Liver (tissue), 8 donors: ENCODE measurements at regions not wholly inside any gene's neighbourhood (a gene's known extent, or its start where the extent isn't known, plus 50 kb on each side); places are given as distances from the start of the nearest gene placed in this dataset.
A peak's percentile ranks its signal among the peaks of the same experiment; 100 is the strongest.

Experiments used
- DNase-seq: peaks from one replicate; pipeline ENCODE4 v3.0.0-alpha.2; 2017; ENCODE audit warnings: low spot score
- H3K27ac ChIP-seq, 2 donors: one replicate each; pipeline ENCODE4 v1.7.0; 2013; ENCODE audit warnings: inconsistent platforms in 2 of 2, low read length in 2 of 2, control low read depth in 1 of 2, low read depth in 1 of 2, mild to moderate bottlenecking in 1 of 2
- H3K27me3 ChIP-seq, 4 donors: one replicate each; pipeline versions ENCODE4 v1.6.1 to v1.7.0; 2013; ENCODE audit warnings: low read length in 3 of 4, inconsistent platforms in 1 of 4, mild to moderate bottlenecking in 1 of 4, moderate library complexity in 1 of 4; ENCODE audit not compliant: control insufficient read depth in 4 of 4, insufficient read depth in 4 of 4
- H3K36me3 ChIP-seq, 4 donors: one replicate each; pipeline versions ENCODE4 v1.6.1 to v1.7.0; 2013; ENCODE audit warnings: low read length in 3 of 4, mild to moderate bottlenecking in 3 of 4, low read depth in 1 of 4, moderate library complexity in 1 of 4; ENCODE audit not compliant: control insufficient read depth in 4 of 4, insufficient read depth in 3 of 4
- H3K4me1 ChIP-seq, 4 donors: one replicate each; pipeline versions ENCODE4 v1.6.1 to v1.7.0; 2013; ENCODE audit warnings: low read length in 3 of 4, mild to moderate bottlenecking in 3 of 4, moderate library complexity in 1 of 4; ENCODE audit not compliant: control insufficient read depth in 4 of 4, insufficient read depth in 4 of 4
- H3K4me3 ChIP-seq, 3 donors: one replicate each; pipeline versions ENCODE4 v1.6.1 to v1.7.0; 2013; ENCODE audit warnings: low read length in 3 of 3, control low read depth in 1 of 3, low read depth in 1 of 3, mild to moderate bottlenecking in 1 of 3
- H3K9ac ChIP-seq, 2 donors: one replicate each; pipeline ENCODE4 v1.7.0; 2013; ENCODE audit warnings: low read length in 2 of 2, mild to moderate bottlenecking in 2 of 2, moderate library complexity in 2 of 2, control low read depth in 1 of 2, low read depth in 1 of 2
- H3K9me3 ChIP-seq, 4 donors: one replicate each; pipeline versions ENCODE4 v1.6.1 to v1.7.0; 2013; ENCODE audit warnings: low read length in 3 of 4; ENCODE audit not compliant: control insufficient read depth in 4 of 4
- FOXA1 ChIP-seq: IDR thresholded peaks from 2 replicates; pipeline ENCODE4 v1.6.1; 2016; ENCODE audit warnings: antibody characterized with exemption
- FOXA2 ChIP-seq: IDR thresholded peaks from 2 replicates; pipeline ENCODE4 v1.6.1; 2016; ENCODE audit warnings: antibody characterized with exemption
- GABPA ChIP-seq, 2 donors: IDR thresholded peaks in 1 of 2; conservative IDR thresholded peaks in 1 of 2; 2 replicates each; pipeline ENCODE4 v1.6.1; 2016; ENCODE audit warnings: antibody characterized with exemption in 2 of 2, mild to moderate bottlenecking in 1 of 2, moderate library complexity in 1 of 2
- HNF4A ChIP-seq, 2 donors: conservative IDR thresholded peaks; 2 replicates each; pipeline ENCODE4 v1.6.1; 2016; ENCODE audit warnings: antibody characterized with exemption in 2 of 2, mild to moderate bottlenecking in 2 of 2
- HNF4G ChIP-seq: IDR thresholded peaks from 2 replicates; pipeline ENCODE4 v1.6.1; 2016; ENCODE audit warnings: antibody characterized with exemption
- JUND ChIP-seq, 2 donors: IDR thresholded peaks; 2 replicates each; pipeline ENCODE4 v1.6.1; 2016; ENCODE audit warnings: antibody characterized with exemption in 2 of 2
- NR2F2 ChIP-seq: IDR thresholded peaks from 2 replicates; pipeline ENCODE4 v1.6.1; 2016; ENCODE audit warnings: antibody characterized with exemption
- RAD21 ChIP-seq, 2 donors: IDR thresholded peaks; 2 replicates each; pipeline ENCODE4 v1.6.1; 2016; ENCODE audit warnings: antibody characterized with exemption in 2 of 2, mild to moderate bottlenecking in 2 of 2
- RXRA ChIP-seq, 2 donors: IDR thresholded peaks; 2 replicates each; pipeline ENCODE4 v1.6.1; 2017 to 2018; ENCODE audit warnings: antibody characterized with exemption in 2 of 2, mild to moderate bottlenecking in 1 of 2
- SP1 ChIP-seq: IDR thresholded peaks from 2 replicates; pipeline ENCODE4 v1.6.1; 2018; ENCODE audit warnings: antibody characterized with exemption, mild to moderate bottlenecking
- YY1 ChIP-seq: IDR thresholded peaks from 2 replicates; pipeline ENCODE4 v1.6.1; 2016; ENCODE audit warnings: antibody characterized with exemption, mild to moderate bottlenecking
- WGBS: extraction: QIAGEN DNeasy Blood & Tissue Kit; methylation state at CpG from one replicate; pipeline ENCODE4 v1.1.7; 2013; 5-methylcytosine and 5-hydroxymethylcytosine counted together
- TF ChIP-seq, protein P1 (sequence below): fragments of 150-350 bp; IDR thresholded peaks from 2 replicates; pipeline ENCODE4 v1.5.1; 2017; ENCODE audit warnings: improper control_type of control experiment, low read depth, low read length; ENCODE audit not compliant: missing input control
- TF ChIP-seq, protein P2 (sequence below): IDR thresholded peaks from 2 replicates; pipeline ENCODE4 v1.6.1; 2016; ENCODE audit warnings: antibody characterized with exemption, mild to moderate bottlenecking
- TF ChIP-seq, protein P3 (sequence below): IDR thresholded peaks from 2 replicates; pipeline ENCODE4 v1.6.1; 2016; ENCODE audit warnings: antibody characterized with exemption
- TF ChIP-seq, protein P4 (sequence below): IDR thresholded peaks from 2 replicates; pipeline ENCODE4 v1.6.1; 2016; ENCODE audit warnings: antibody characterized with exemption
- TF ChIP-seq, protein P5 (sequence below): IDR thresholded peaks from 2 replicates; pipeline ENCODE4 v1.6.1; 2016; ENCODE audit warnings: antibody characterized with exemption
- donor health status: healthy.
- donor health status: healthy.
- donor health status: healthy.
- donor health status: healthy.
- donor health status: healthy.

DNA sequence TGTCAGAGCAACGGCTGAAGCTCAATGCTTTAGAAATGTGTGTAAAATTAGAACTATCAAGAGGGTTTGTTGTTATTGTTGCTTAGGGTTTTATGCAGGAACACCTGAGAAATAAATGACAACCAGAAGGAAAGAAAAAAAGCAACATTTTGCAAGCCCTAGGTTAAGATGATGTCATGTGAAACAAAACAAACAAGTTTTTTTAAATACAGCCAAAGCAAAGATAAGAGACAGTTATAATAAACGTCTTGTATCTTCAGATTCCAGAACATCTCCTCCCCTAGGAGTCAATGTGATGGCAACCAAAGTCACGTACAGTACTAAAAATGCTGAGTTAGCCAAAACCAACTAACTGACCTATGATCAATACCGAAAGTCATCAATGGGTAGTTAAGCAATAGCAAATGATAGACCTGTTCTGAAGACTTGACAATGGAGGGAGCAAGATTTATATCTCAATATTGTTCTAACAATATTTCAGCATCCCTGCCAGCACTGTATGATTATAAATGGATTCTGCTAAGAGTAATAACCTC is 55.3 kb upstream of the NOCT start:
- Histone ChIP-seq H3K9me3 (no peaks in the 10 kb centered on the region), H3K36me3 (no peaks in the 10 kb centered on the region), H3K4me1 (peaks cover 2 to 8% (median 7%) of the 10 kb centered on the region in 4 donors), H3K9ac (no peak overlapping the region), H3K27ac (no peak overlapping the region), H3K27me3 (no peaks in the 10 kb centered on the region), H3K4me3 (no peak overlapping the region)
- TF ChIP-seq FOXA1 = no peak
- peak in 1 of 2 donors; percentile 5 for TF ChIP-seq RXRA (IDR thresholded peaks at IDR 0.05)
- TF ChIP-seq FOXA2 = peak; percentile 34
- TF ChIP-seq JUND (IDR thresholded peaks at IDR 0.05) = peak in 1 of 2 donors; percentile 17
- TF ChIP-seq, protein P1, sequence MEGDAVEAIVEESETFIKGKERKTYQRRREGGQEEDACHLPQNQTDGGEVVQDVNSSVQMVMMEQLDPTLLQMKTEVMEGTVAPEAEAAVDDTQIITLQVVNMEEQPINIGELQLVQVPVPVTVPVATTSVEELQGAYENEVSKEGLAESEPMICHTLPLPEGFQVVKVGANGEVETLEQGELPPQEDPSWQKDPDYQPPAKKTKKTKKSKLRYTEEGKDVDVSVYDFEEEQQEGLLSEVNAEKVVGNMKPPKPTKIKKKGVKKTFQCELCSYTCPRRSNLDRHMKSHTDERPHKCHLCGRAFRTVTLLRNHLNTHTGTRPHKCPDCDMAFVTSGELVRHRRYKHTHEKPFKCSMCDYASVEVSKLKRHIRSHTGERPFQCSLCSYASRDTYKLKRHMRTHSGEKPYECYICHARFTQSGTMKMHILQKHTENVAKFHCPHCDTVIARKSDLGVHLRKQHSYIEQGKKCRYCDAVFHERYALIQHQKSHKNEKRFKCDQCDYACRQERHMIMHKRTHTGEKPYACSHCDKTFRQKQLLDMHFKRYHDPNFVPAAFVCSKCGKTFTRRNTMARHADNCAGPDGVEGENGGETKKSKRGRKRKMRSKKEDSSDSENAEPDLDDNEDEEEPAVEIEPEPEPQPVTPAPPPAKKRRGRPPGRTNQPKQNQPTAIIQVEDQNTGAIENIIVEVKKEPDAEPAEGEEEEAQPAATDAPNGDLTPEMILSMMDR = no peak
- DNase-seq = no peak
- WGBS = 33% methylated on average over 4 of the region's 4 CpGs

DNA sequence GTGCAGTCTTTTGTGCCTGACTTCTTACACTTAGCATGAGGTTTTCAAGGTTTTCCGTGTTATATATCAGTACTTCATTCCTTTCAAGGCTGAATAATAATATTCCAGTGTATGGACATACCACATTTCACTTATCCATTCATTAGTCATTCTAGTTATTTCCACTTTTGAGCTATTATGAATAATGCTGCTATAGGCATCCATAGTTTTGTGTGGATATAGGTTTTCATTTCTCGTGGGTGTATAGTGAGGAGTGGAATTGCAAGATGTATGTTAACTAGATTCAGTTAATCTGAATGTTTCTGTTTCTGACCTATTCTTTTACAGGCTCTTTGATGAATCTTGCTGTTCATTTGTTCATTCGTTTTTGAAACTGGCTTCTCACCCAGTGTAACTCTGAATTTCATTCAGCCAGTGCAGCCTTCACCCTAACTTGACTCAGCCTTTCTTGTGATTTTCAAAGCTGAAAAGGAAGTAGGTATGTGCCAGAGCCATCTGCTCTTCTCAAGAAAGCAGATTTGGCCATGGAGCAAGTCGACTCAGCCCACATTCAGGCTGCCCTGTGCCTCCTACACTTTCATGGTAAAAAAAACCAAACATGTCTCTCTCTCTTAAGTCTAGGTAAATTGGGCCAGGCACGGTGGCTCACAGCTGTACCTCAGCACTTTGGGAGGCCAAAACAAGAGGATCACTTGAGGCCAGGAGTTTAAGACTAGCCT is 56.3 kb upstream of the NOCT start:
- no peaks in the 10 kb centered on the region for H3K36me3 ChIP-seq
- no peaks in the 10 kb centered on the region for H3K9me3 ChIP-seq
- H3K27me3 ChIP-seq = no peaks in the 10 kb centered on the region
- H3K27ac ChIP-seq = no peak overlapping the region
- H3K9ac ChIP-seq = no peak overlapping the region
- WGBS = 90% methylated on average over 5 of the region's 5 CpGs
- no peak for DNase-seq
- no peak overlapping the region for H3K4me3 ChIP-seq
- TF ChIP-seq, protein P2, sequence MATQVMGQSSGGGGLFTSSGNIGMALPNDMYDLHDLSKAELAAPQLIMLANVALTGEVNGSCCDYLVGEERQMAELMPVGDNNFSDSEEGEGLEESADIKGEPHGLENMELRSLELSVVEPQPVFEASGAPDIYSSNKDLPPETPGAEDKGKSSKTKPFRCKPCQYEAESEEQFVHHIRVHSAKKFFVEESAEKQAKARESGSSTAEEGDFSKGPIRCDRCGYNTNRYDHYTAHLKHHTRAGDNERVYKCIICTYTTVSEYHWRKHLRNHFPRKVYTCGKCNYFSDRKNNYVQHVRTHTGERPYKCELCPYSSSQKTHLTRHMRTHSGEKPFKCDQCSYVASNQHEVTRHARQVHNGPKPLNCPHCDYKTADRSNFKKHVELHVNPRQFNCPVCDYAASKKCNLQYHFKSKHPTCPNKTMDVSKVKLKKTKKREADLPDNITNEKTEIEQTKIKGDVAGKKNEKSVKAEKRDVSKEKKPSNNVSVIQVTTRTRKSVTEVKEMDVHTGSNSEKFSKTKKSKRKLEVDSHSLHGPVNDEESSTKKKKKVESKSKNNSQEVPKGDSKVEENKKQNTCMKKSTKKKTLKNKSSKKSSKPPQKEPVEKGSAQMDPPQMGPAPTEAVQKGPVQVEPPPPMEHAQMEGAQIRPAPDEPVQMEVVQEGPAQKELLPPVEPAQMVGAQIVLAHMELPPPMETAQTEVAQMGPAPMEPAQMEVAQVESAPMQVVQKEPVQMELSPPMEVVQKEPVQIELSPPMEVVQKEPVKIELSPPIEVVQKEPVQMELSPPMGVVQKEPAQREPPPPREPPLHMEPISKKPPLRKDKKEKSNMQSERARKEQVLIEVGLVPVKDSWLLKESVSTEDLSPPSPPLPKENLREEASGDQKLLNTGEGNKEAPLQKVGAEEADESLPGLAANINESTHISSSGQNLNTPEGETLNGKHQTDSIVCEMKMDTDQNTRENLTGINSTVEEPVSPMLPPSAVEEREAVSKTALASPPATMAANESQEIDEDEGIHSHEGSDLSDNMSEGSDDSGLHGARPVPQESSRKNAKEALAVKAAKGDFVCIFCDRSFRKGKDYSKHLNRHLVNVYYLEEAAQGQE = no peak
- TF ChIP-seq, protein P1 = no peak
- TF ChIP-seq GABPA (IDR thresholded peaks at IDR 0.05 in 1 of 2, conservative IDR thresholded peaks at IDR 0.05 in 1 of 2) (no peak), HNF4A (conservative IDR thresholded peaks at IDR 0.05) (no peak), FOXA1 (no peak), HNF4G (no peak), YY1 (no peak), JUND (IDR thresholded peaks at IDR 0.05) (no peak), NR2F2 (no peak), SP1 (no peak), RAD21 (IDR thresholded peaks at IDR 0.05) (no peak), FOXA2 (no peak), RXRA (IDR thresholded peaks at IDR 0.05) (no peak)
- TF ChIP-seq, protein P3, sequence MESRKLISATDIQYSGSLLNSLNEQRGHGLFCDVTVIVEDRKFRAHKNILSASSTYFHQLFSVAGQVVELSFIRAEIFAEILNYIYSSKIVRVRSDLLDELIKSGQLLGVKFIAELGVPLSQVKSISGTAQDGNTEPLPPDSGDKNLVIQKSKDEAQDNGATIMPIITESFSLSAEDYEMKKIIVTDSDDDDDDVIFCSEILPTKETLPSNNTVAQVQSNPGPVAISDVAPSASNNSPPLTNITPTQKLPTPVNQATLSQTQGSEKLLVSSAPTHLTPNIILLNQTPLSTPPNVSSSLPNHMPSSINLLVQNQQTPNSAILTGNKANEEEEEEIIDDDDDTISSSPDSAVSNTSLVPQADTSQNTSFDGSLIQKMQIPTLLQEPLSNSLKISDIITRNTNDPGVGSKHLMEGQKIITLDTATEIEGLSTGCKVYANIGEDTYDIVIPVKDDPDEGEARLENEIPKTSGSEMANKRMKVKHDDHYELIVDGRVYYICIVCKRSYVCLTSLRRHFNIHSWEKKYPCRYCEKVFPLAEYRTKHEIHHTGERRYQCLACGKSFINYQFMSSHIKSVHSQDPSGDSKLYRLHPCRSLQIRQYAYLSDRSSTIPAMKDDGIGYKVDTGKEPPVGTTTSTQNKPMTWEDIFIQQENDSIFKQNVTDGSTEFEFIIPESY = no peak
- TF ChIP-seq, protein P4, sequence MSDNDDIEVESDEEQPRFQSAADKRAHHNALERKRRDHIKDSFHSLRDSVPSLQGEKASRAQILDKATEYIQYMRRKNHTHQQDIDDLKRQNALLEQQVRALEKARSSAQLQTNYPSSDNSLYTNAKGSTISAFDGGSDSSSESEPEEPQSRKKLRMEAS = no peak
- TF ChIP-seq, protein P5, sequence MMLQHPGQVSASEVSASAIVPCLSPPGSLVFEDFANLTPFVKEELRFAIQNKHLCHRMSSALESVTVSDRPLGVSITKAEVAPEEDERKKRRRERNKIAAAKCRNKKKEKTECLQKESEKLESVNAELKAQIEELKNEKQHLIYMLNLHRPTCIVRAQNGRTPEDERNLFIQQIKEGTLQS = no peak
- peaks cover 2 to 8% (median 7%) of the 10 kb centered on the region in 4 donors for H3K4me1 ChIP-seq
